ENCODE measurements at regions not wholly inside any gene's neighbourhood (a gene's known extent, or its start where the extent isn't known, plus 50 kb on each side); places are given as distances from the start of the nearest gene placed in this dataset.
A peak's percentile ranks its signal among the peaks of the same experiment; 100 is the strongest.

GRCh38 chr9:124179196-124180071, 78.3 kb upstream of the NEK6 start:
- DNase-seq: no peak

GRCh38 chr9:124180557-124180956, 77.2 kb upstream of the NEK6 start:
- no peak for DNase-seq

GRCh38 chr9:124182741-124183140, 75.0 kb upstream of the NEK6 start:
- no peak for DNase-seq

GRCh38 chr9:124183772-124184171, 74.0 kb upstream of the NEK6 start:
- no peak for DNase-seq

GRCh38 chr9:124185413-124185812, 72.3 kb upstream of the NEK6 start:
- DNase-seq: no peak

- DNase-seq: no peak
Observed at GRCh38 chr9:124187311-124187710, 70.4 kb upstream of the NEK6 start.

GRCh38 chr9:124188331-124189110, 69.2 kb upstream of the NEK6 start:
- no peak for DNase-seq

- no peak for DNase-seq
Observed at GRCh38 chr9:124190761-124191160, 67.0 kb upstream of the NEK6 start.

GRCh38 chr9:124191691-124192395, 65.9 kb upstream of the NEK6 start:
- no peak for DNase-seq

GRCh38 chr9:124196814-124197176, 61.0 kb upstream of the NEK6 start:
- no peak for DNase-seq

- no peak for DNase-seq
Observed at GRCh38 chr9:124197177-124198095, 60.3 kb upstream of the NEK6 start.

- no peak for DNase-seq
Observed at GRCh38 chr9:124198331-124198730, 59.4 kb upstream of the NEK6 start.

GRCh38 chr9:124198948-124199347, 58.8 kb upstream of the NEK6 start:
- no peak for DNase-seq

- no peak for DNase-seq
Observed at GRCh38 chr9:124199474-124199873, 58.3 kb upstream of the NEK6 start.

GRCh38 chr9:124202447-124202971, 55.2 kb upstream of the NEK6 start:
- DNase-seq: no peak

GRCh38 chr9:124205686-124206352, 51.9 kb upstream of the NEK6 start:
- no peak for DNase-seq

GRCh38 chr9:124206391-124206790, 51.4 kb upstream of the NEK6 start:
- peak; percentile 62 for DNase-seq
